ENCODE measurements at regions not wholly inside any gene's neighbourhood (a gene's known extent, or its start where the extent isn't known, plus 50 kb on each side); places are given as distances from the start of the nearest gene placed in this dataset.

DNA sequence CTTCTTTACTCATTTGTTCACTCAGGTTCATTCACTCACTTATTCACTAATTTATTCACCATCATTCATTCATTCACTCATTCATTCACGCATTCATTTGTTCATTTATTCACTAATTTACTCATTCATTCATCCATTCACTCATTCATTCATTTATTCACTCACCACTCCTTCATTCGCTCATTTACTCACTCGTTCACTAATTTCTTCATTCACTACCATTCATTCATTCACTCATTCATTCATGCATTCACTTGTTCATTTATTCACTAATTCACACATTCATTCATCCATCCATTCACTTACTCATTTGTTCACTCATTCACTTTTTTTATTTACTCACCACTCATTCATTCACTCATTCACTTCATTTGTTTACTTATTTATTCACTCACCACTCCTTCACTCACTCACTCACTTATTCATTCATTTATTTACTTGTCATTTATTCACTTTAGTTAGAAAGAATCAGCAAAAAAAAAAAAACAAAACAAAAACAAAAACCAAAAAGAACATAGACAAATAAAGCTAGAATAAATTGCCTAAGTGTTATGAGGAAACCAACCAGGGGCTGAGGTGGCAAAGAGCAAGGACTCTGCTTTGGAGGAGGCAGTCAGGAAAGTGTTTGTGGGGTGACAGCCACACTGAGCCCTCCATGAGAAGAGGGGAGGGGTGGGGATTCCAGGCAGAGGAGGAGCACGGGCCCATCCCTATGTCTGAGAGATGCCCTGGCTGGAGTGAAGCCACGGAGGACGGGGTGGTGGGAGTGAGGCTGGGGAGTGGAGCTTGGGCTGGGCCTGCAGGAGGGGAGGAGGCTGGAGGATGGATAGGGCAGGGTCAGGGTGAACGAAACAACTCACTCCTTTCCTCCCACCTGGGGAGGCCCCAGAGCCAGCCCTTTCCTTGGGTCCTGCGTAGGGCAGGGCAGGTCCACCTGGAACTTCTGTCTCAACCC, 129.2 kb upstream of the WNT4 start:
- TF ChIP-seq, protein P1, sequence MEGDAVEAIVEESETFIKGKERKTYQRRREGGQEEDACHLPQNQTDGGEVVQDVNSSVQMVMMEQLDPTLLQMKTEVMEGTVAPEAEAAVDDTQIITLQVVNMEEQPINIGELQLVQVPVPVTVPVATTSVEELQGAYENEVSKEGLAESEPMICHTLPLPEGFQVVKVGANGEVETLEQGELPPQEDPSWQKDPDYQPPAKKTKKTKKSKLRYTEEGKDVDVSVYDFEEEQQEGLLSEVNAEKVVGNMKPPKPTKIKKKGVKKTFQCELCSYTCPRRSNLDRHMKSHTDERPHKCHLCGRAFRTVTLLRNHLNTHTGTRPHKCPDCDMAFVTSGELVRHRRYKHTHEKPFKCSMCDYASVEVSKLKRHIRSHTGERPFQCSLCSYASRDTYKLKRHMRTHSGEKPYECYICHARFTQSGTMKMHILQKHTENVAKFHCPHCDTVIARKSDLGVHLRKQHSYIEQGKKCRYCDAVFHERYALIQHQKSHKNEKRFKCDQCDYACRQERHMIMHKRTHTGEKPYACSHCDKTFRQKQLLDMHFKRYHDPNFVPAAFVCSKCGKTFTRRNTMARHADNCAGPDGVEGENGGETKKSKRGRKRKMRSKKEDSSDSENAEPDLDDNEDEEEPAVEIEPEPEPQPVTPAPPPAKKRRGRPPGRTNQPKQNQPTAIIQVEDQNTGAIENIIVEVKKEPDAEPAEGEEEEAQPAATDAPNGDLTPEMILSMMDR (IDR thresholded peaks at IDR 0.05) = no peak
- no peaks in the 10 kb centered on the region for H3K36me3 ChIP-seq
- ATAC-seq (ENCODE audit: insufficient number of reproducible peaks, low FRiP score, low read depth) (no peak), DNase-seq (ENCODE audit: low spot score) (no peak)
- no peak overlapping the region for H3K27ac ChIP-seq
- H3K9me3 ChIP-seq = no peaks in the 10 kb centered on the region
- H3K4me3 ChIP-seq = no peak overlapping the region
- no peaks in the 10 kb centered on the region for H3K4me1 ChIP-seq (ENCODE audit: control insufficient read depth in 1 of 2, low read depth in 2 of 2)
- no peaks in the 10 kb centered on the region for H3K27me3 ChIP-seq (replicated peaks; ENCODE audit: insufficient read depth)

DNA sequence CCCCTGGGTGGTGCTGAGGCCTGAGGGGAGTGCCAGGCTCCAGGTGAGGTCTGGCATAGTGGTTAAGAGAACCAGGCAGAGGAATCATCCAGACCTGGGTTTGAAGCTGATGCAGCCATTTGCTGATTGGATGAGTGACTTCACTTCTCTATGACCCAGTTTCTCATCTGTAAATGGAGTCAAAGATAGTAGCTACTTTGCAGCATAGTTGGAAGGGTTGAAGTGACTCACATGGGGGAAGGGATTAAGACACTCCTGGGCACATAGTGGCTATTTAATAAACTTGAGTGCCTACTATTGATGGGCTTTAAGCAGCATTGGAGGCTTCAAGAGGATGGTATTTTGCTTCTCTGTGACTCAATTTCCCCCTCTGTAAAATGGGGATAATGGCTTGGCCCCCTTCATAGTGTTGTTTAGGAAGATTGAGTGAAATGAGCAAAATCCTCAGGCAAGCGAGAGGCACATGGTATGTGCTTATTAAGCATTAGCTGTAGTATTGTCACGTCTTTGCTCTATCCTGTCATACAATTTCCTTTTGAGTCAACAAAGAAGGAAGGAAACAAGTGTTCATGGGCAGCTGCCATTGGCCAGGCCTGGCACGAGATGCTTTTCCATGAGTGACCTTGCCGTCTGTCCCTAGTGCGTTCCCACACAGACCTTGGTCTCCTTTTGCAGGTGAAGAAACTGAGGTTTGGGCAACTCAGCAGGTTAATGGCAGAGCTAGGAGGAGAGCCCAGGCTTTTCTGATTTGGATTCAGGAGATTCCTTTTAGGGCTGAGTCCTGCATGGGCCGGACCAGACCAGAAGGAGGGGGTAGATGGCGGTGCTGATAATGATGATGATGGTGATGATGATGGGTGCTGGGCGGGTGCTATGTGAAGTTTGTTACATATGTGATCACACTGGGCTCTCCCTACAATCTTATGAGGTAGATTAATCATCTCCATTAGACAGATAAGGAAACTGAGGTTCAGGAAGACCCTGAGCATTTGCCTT, 131.1 kb upstream of the WNT4 start:
- DNase-seq (ENCODE audit: low spot score) (no peak), ATAC-seq (ENCODE audit: insufficient number of reproducible peaks, low FRiP score, low read depth) (no peak)
- TF ChIP-seq, protein P1 (IDR thresholded peaks at IDR 0.05) = no peak
- Histone ChIP-seq H3K9me3 (no peaks in the 10 kb centered on the region), H3K4me1 (ENCODE audit: control insufficient read depth in 1 of 2, low read depth in 2 of 2) (no peaks in the 10 kb centered on the region), H3K4me3 (no peak overlapping the region), H3K36me3 (no peaks in the 10 kb centered on the region), H3K27me3 (replicated peaks; ENCODE audit: insufficient read depth) (no peaks in the 10 kb centered on the region), H3K27ac (no peak overlapping the region)

DNA sequence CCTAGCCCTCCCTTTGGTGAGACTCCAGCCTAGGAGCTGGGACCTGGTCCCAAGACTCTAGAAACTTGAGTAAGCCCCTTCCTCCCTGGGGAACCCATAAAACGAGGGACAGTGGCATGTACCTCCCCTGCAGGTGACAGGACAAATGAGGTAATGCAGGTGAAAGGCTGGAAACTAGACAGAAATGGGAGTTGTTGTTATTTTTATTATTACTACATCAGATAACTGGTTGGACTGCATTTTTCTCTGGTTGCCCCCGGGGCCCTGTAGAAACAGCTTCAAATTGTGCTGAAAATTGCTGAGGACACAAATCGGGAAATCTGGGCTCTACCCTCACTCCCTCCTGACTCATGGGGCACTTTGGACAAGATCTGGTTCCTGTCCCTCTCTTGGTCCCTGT, 132.3 kb upstream of the WNT4 start:
- Histone ChIP-seq H3K36me3 (no peaks in the 10 kb centered on the region), H3K27ac (no peak overlapping the region), H3K27me3 (replicated peaks; ENCODE audit: insufficient read depth) (no peaks in the 10 kb centered on the region), H3K4me1 (ENCODE audit: control insufficient read depth in 1 of 2, low read depth in 2 of 2) (no peaks in the 10 kb centered on the region), H3K9me3 (no peaks in the 10 kb centered on the region), H3K4me3 (no peak overlapping the region)
- no peak for DNase-seq (ENCODE audit: low spot score)
- no peak for ATAC-seq (ENCODE audit: insufficient number of reproducible peaks, low FRiP score, low read depth)
- TF ChIP-seq, protein P1 (IDR thresholded peaks at IDR 0.05) = no peak

DNA sequence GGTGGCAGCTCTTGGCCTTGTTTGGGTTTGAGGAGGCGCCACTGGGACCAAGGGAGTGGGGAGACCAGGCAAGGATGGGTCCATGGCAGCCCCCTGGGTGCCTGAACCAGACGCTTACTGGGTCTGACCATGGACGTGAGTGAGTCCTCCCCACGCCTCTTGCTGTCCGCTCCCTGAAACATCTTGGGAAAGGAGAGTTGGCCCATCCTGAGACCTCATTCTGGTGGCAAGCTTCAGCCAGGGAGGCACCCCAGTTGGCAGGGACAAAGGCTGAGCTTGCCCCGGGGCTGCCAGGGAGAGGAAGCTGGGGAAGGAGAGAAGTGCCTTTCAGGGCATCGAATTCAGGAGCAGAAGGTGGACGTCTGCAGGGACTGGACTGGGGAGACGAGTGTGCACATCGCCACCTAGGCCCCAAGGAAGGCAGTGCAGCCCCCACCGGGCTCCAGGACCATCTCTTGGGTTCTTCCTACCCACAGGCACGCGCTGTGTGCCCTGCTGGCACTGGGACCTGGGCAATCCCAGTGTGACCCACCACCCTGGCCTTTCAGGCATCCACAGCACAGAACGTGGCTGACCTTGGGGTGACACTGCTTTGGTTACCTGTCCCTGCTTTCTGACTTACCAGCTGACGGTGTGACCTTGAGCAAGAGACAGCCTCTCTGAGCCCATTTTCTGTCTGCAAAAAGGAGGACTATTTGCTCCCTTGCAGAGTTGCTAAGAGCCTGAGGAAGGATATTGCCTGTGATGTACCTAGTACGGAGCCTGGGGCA, 132.9 kb upstream of the WNT4 start:
- no peaks in the 10 kb centered on the region for H3K27me3 ChIP-seq (replicated peaks; ENCODE audit: insufficient read depth)
- no peaks in the 10 kb centered on the region for H3K36me3 ChIP-seq
- no peak overlapping the region for H3K27ac ChIP-seq
- no peak for ATAC-seq (ENCODE audit: insufficient number of reproducible peaks, low FRiP score, low read depth)
- H3K4me1 ChIP-seq (ENCODE audit: control insufficient read depth in 1 of 2, low read depth in 2 of 2) = no peaks in the 10 kb centered on the region
- H3K9me3 ChIP-seq = peaks cover 4% of the 10 kb centered on the region
- no peak for DNase-seq (ENCODE audit: low spot score)
- TF ChIP-seq, protein P1 (IDR thresholded peaks at IDR 0.05) = peak; percentile 69
- no peak overlapping the region for H3K4me3 ChIP-seq

Measured in thoracic aorta (tissue), 2 donors.